Tibial nerve (tissue), 4 donors: ENCODE measurements at regions not wholly inside any gene's neighbourhood (a gene's known extent, or its start where the extent isn't known, plus 50 kb on each side); places are given as distances from the start of the nearest gene placed in this dataset.

Experiments
- DNase-seq, 2 donors: peaks; one replicate each; pipeline ENCODE4 v3.0.0-alpha.2; 2019; ENCODE audit warnings: low spot score in 2 of 2
- H3K27ac ChIP-seq, 4 donors: fragments of 200-600 bp; sonication (generic) in 3 of 4; one replicate each; pipeline ENCODE4 v1.5.1; 2017 to 2019; ENCODE audit warnings: mild to moderate bottlenecking in 1 of 4
- H3K27me3 ChIP-seq, 2 donors: fragments of 200-600 bp; sonication (generic) in 1 of 2; one replicate each; pipeline versions ENCODE4 v1.5.1 to v1.6.0; 2017 to 2019
- H3K36me3 ChIP-seq, 3 donors: fragments of 200-600 bp; sonication (generic); one replicate each; pipeline ENCODE4 v1.5.1; 2018 to 2019
- H3K4me1 ChIP-seq, 4 donors: fragments of 200-600 bp; sonication (generic) in 3 of 4; one replicate each; pipeline ENCODE4 v1.5.1; 2017 to 2019
- H3K4me3 ChIP-seq, 4 donors: fragments of 200-600 bp; sonication (generic) in 3 of 4; one replicate each; pipeline ENCODE4 v1.5.1; 2017 to 2019; ENCODE audit warnings: mild to moderate bottlenecking in 1 of 4, moderate library complexity in 1 of 4
- H3K9me3 ChIP-seq, 4 donors: fragments of 200-600 bp; sonication (generic) in 3 of 4; one replicate each; pipeline ENCODE4 v1.5.1; 2017 to 2019
- CTCF ChIP-seq, 5 experiments: fragments of 200-600 bp in 3 of 5; fragments of 450-650 bp in 2 of 5; sonication (generic) in 3 of 5; IDR thresholded peaks; one replicate each; pipeline ENCODE4 v1.5.1; 2016 to 2019; ENCODE audit warnings: antibody characterized with exemption in 5 of 5, mild to moderate bottlenecking in 3 of 5, moderate library complexity in 2 of 5
- EP300 ChIP-seq, 2 donors: sonication (generic); formaldehyde crosslinking; IDR thresholded peaks; one replicate each; pipeline ENCODE4 v1.6.1; 2017; ENCODE audit warnings: antibody characterized with exemption in 2 of 2, mild to moderate bottlenecking in 1 of 2
- POLR2A ChIP-seq, 2 donors: fragments of 450-650 bp; IDR thresholded peaks; one replicate each; pipeline ENCODE4 v1.6.1; 2017; ENCODE audit warnings: antibody characterized with exemption in 2 of 2, mild to moderate bottlenecking in 2 of 2, moderate library complexity in 2 of 2
- WGBS, 2 donors: methylation state at CpG; one replicate each; pipeline ENCODE4 v1.1.5; 2018; 5-methylcytosine and 5-hydroxymethylcytosine counted together

- Histone ChIP-seq H3K4me1 (peaks cover 0 to 16% (median 0%) of the 10 kb centered on the region in 4 donors), H3K4me3 (no peak overlapping the region), H3K27ac (no peak overlapping the region), H3K27me3 (no peaks in the 10 kb centered on the region), H3K36me3 (no peaks in the 10 kb centered on the region), H3K9me3 (no peaks in the 10 kb centered on the region)
- TF ChIP-seq POLR2A (IDR thresholded peaks at IDR 0.05) (no peak), EP300 (IDR thresholded peaks at IDR 0.05) (no peak)
- whole genome bisulfite sequencing, 2 donors = 70 to 71% methylated on average over 10 of the region's 10 CpGs
- DNase-seq = no peak
Observed at GRCh38 chr2:30366199-30366691, 80.8 kb upstream of the LCLAT1 start.

GRCh38 chr2:30367232-30368070 is 79.6 kb upstream of the LCLAT1 start:
- no peaks in the 10 kb centered on the region for H3K36me3 ChIP-seq
- no peak overlapping the region for H3K4me3 ChIP-seq
- TF ChIP-seq POLR2A (IDR thresholded peaks at IDR 0.05) (no peak), EP300 (IDR thresholded peaks at IDR 0.05) (no peak), CTCF (IDR thresholded peaks at IDR 0.05) (no peak)
- WGBS, 2 donors = 91 to 93% methylated on average over 9 of the region's 9 CpGs
- no peak overlapping the region for H3K27ac ChIP-seq
- DNase-seq = no peak
- no peaks in the 10 kb centered on the region for H3K9me3 ChIP-seq
- peaks cover 0 to 16% (median 0%) of the 10 kb centered on the region in 4 donors for H3K4me1 ChIP-seq
- H3K27me3 ChIP-seq = no peaks in the 10 kb centered on the region

GRCh38 chr2:30368258-30368657 is 78.8 kb upstream of the LCLAT1 start:
- 47 to 58% methylated on average over 4 to 5 of the region's 5 CpGs for WGBS, 2 donors
- Histone ChIP-seq H3K4me1 (peaks cover 0 to 10% (median 0%) of the 10 kb centered on the region in 4 donors), H3K9me3 (no peaks in the 10 kb centered on the region), H3K27ac (no peak overlapping the region), H3K27me3 (no peaks in the 10 kb centered on the region), H3K36me3 (no peaks in the 10 kb centered on the region), H3K4me3 (no peak overlapping the region)
- DNase-seq = no peak
- no peak for TF ChIP-seq CTCF (IDR thresholded peaks at IDR 0.05)
- TF ChIP-seq POLR2A (IDR thresholded peaks at IDR 0.05) = no peak
- TF ChIP-seq EP300 (IDR thresholded peaks at IDR 0.05) = no peak

- Histone ChIP-seq H3K4me1 (peaks cover 0 to 10% (median 0%) of the 10 kb centered on the region in 4 donors), H3K27ac (no peak overlapping the region), H3K9me3 (no peaks in the 10 kb centered on the region), H3K36me3 (no peaks in the 10 kb centered on the region), H3K27me3 (no peaks in the 10 kb centered on the region), H3K4me3 (no peak overlapping the region)
- TF ChIP-seq CTCF (IDR thresholded peaks at IDR 0.05) (no peak), POLR2A (IDR thresholded peaks at IDR 0.05) (no peak), EP300 (IDR thresholded peaks at IDR 0.05) (no peak)
- DNase-seq = no peak
- WGBS, 2 donors = 86 to 96% methylated on average over 2 of the region's 2 CpGs
Observed at GRCh38 chr2:30371028-30371689, 75.9 kb upstream of the LCLAT1 start.

- peaks cover 0 to 10% (median 0%) of the 10 kb centered on the region in 4 donors for H3K4me1 ChIP-seq
- no peak overlapping the region for H3K27ac ChIP-seq
- H3K27me3 ChIP-seq = no peaks in the 10 kb centered on the region
- H3K4me3 ChIP-seq = no peak overlapping the region
- no peaks in the 10 kb centered on the region for H3K9me3 ChIP-seq
- no peak for DNase-seq
- H3K36me3 ChIP-seq = no peaks in the 10 kb centered on the region
- 63 to 71% methylated on average over 6 of the region's 6 CpGs for WGBS, 2 donors
- TF ChIP-seq POLR2A (IDR thresholded peaks at IDR 0.05) (no peak), EP300 (IDR thresholded peaks at IDR 0.05) (no peak), CTCF (IDR thresholded peaks at IDR 0.05) (no peak)
Observed at GRCh38 chr2:30371772-30372373, 75.2 kb upstream of the LCLAT1 start.
